PC-9 (cell line): ENCODE measurements at regions not wholly inside any gene's neighbourhood (a gene's known extent, or its start where the extent isn't known, plus 50 kb on each side); places are given as distances from the start of the nearest gene placed in this dataset.

Experiments used
- BruUV-seq: library from RNA; stranded (reverse); fragments of 400-500 nt; replicated peaks from 2 replicates; lab custom pipeline; 2021; lab: Mats Ljungman, UMichigan
- CTCF ChIA-PET: fragments of 300-600 bp; sonication (Branson Sonifier 250); formaldehyde crosslinking; loops from one replicate; lab custom pipeline; 2022; ENCODE audit warnings: antibody characterized with exemption; lab: Charles Lee
- POLR2A ChIA-PET: fragments of 300-600 bp; sonication (Branson Sonifier 250); formaldehyde crosslinking; loops from one replicate; lab custom pipeline; 2022; ENCODE audit warnings: antibody characterized with exemption; ENCODE audit not compliant: unreplicated experiment; lab: Charles Lee
- DNase-seq, 2 experiments: peaks; one replicate each; pipeline versions ENCODE4 v3.0.0 to v3.0.0-alpha.2; 2015 to 2022; ENCODE audit warnings: mixed read lengths in 1 of 2
- H2AFZ ChIP-seq: fragments of 200-600 bp; sonication (generic); 2 replicates; pipeline ENCODE4 v1.8.1; 2017; ENCODE audit warnings: antibody characterized with exemption
- H3F3A ChIP-seq: fragments of 200-600 bp; sonication (generic); 2 replicates; pipeline ENCODE4 v1.8.1; 2017; ENCODE audit warnings: antibody characterized with exemption, mild to moderate bottlenecking, low read depth; ENCODE audit not compliant: insufficient read depth
- H3K27ac ChIP-seq: fragments of 200-600 bp; sonication (generic); 2 replicates; pipeline ENCODE4 v1.6.1; 2016; ENCODE audit warnings: mixed run types
- H3K27me3 ChIP-seq: fragments of 200-600 bp; sonication (generic); 2 replicates; pipeline ENCODE4 v1.6.1; 2016; ENCODE audit warnings: low read depth, mixed run types; ENCODE audit not compliant: insufficient read depth
- H3K36me3 ChIP-seq: fragments of 200-600 bp; sonication (generic); 2 replicates; pipeline ENCODE4 v1.6.1; 2016; ENCODE audit warnings: low read depth, mixed run types
- H3K4me1 ChIP-seq: fragments of 200-600 bp; sonication (generic); replicated peaks from 2 replicates; pipeline ENCODE4 v1.6.1; 2016; ENCODE audit warnings: mixed run types; ENCODE audit not compliant: insufficient read depth
- H3K4me2 ChIP-seq: fragments of 200-600 bp; sonication (generic); 2 replicates; pipeline ENCODE4 v1.6.1; 2017; ENCODE audit warnings: mixed run types
- H3K4me3 ChIP-seq: fragments of 200-600 bp; sonication (generic); 2 replicates; pipeline ENCODE4 v1.6.1; 2016; ENCODE audit warnings: mixed run types
- H3K79me2 ChIP-seq: fragments of 200-600 bp; sonication (generic); 2 replicates; pipeline ENCODE4 v1.6.1; 2017; ENCODE audit warnings: low read depth, mixed run types
- H3K9me2 ChIP-seq: fragments of 200-600 bp; sonication (generic); 2 replicates; pipeline ENCODE4 v1.8.1; 2017; ENCODE audit warnings: mild to moderate bottlenecking; ENCODE audit not compliant: insufficient read depth
- H3K9me3 ChIP-seq: fragments of 200-600 bp; sonication (generic); 2 replicates; pipeline ENCODE4 v1.8.1; 2016; ENCODE audit warnings: low read depth; ENCODE audit not compliant: insufficient read depth
- H4K20me1 ChIP-seq: fragments of 200-600 bp; sonication (generic); 2 replicates; pipeline ENCODE4 v1.8.1; 2017; ENCODE audit not compliant: insufficient read depth
- EZH2 ChIP-seq: fragments of 200-600 bp; sonication (generic); IDR thresholded peaks from 2 replicates; pipeline ENCODE4 v1.8.0; 2017; ENCODE audit warnings: antibody characterized with exemption, low read depth
- intact Hi-C: fragments of 100-400 bp; cut with micrococcal nuclease; formaldehyde crosslinking; loops from one replicate; pipeline ENCODE4 v1.10.0; 2022; ENCODE audit not compliant: unreplicated experiment
- TF ChIP-seq, protein P1 (sequence below): fragments of 200-600 bp; sonication (generic); conservative IDR thresholded peaks from 2 replicates; pipeline ENCODE4 v1.6.1; 2017; ENCODE audit warnings: mixed run types, antibody characterized with exemption, mild to moderate bottlenecking, moderate library complexity

DNA sequence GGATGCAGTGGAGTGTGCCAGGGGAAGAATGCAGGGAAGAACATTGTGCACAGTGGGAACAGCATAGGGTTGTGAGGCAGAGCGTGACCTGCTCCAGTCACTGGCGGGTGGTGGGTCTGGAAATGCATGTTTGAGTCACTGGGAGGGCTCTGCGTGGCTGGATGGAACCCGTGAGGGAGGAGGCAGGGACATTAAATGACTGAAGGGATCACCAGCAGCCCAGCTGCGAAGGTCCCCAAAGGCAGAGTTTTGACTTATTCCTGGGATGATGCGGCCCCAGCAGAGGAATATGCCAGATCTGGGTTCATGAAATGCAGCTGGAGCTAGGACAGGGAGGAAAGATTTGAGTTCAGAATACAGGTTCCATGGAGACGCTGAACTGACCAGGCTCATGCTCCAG is 104.0 kb upstream of the FGF3 start:
- no TSS peak for BruUV-seq
- Histone ChIP-seq H3K27ac (no peak overlapping the region), H4K20me1 (no peaks in the 10 kb centered on the region), H3K4me2 (no peak overlapping the region), H3K27me3 (no peaks in the 10 kb centered on the region), H3K4me3 (no peak overlapping the region), H2AFZ (no peak overlapping the region), H3K9me3 (no peaks in the 10 kb centered on the region), H3K4me1 (peaks cover 16% of the 10 kb centered on the region), H3F3A (no peaks in the 10 kb centered on the region), H3K9me2 (no peaks in the 10 kb centered on the region), H3K79me2 (peaks cover 4% of the 10 kb centered on the region; the same call in 1 of the 2 replicates), H3K36me3 (no peaks in the 10 kb centered on the region)
- intact Hi-C loops: no loop called here
- no peak for TF ChIP-seq EZH2
- TF ChIP-seq, protein P1, sequence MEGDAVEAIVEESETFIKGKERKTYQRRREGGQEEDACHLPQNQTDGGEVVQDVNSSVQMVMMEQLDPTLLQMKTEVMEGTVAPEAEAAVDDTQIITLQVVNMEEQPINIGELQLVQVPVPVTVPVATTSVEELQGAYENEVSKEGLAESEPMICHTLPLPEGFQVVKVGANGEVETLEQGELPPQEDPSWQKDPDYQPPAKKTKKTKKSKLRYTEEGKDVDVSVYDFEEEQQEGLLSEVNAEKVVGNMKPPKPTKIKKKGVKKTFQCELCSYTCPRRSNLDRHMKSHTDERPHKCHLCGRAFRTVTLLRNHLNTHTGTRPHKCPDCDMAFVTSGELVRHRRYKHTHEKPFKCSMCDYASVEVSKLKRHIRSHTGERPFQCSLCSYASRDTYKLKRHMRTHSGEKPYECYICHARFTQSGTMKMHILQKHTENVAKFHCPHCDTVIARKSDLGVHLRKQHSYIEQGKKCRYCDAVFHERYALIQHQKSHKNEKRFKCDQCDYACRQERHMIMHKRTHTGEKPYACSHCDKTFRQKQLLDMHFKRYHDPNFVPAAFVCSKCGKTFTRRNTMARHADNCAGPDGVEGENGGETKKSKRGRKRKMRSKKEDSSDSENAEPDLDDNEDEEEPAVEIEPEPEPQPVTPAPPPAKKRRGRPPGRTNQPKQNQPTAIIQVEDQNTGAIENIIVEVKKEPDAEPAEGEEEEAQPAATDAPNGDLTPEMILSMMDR: no peak
- DNase-seq: no peak
- CTCF ChIA-PET: no interaction called here
- POLR2A ChIA-PET: no interaction called here

DNA sequence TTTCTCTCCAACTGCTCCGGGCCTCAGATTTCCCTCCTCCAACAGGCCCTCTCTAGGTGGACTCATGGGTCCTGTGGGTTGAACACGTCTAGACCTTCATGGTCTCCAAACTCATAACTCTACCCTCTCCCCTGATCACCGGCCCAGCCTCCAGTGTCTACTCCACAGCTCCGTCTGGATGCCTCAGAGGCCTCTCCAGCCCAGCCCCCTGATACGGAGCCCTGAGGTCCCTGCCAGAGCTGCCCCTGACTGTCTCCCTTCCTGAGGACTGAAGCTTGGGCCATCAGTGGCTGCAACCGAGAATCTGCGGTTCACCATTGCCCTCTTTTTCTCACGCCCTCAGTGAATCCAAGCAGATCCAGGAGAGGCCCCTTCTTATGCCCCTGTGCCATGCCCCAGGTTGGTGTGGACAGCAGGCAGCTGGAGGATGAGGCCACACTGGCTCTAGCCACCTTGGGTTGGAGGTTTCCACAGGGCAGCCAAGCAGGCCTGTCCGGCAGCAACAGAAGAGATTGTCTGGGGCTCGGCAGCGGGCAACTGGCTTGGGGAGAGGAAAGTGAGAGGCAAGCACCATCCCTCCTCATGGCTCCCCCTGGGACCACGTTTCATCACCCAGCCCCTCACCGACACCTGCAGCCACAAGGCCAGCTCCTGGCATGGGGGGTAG is 104.6 kb upstream of the FGF3 start:
- no peaks in the 10 kb centered on the region for H3K9me3 ChIP-seq
- no peaks in the 10 kb centered on the region for H3F3A ChIP-seq
- CTCF ChIA-PET: no interaction called here
- no peaks in the 10 kb centered on the region for H3K36me3 ChIP-seq
- no peaks in the 10 kb centered on the region for H4K20me1 ChIP-seq
- H3K4me1 ChIP-seq: peaks cover 11% of the 10 kb centered on the region
- POLR2A ChIA-PET: no interaction called here
- intact Hi-C loops: no loop called here
- H3K4me2 ChIP-seq: no peak overlapping the region
- TF ChIP-seq EZH2: no peak
- TF ChIP-seq, protein P1: no peak
- DNase-seq: no peak
- no peaks in the 10 kb centered on the region for H3K27me3 ChIP-seq
- BruUV-seq: no TSS peak
- no peak overlapping the region for H3K27ac ChIP-seq
- H3K4me3 ChIP-seq: no peak overlapping the region
- no peak overlapping the region for H2AFZ ChIP-seq
- H3K79me2 ChIP-seq: no peaks in the 10 kb centered on the region
- no peaks in the 10 kb centered on the region for H3K9me2 ChIP-seq

DNA sequence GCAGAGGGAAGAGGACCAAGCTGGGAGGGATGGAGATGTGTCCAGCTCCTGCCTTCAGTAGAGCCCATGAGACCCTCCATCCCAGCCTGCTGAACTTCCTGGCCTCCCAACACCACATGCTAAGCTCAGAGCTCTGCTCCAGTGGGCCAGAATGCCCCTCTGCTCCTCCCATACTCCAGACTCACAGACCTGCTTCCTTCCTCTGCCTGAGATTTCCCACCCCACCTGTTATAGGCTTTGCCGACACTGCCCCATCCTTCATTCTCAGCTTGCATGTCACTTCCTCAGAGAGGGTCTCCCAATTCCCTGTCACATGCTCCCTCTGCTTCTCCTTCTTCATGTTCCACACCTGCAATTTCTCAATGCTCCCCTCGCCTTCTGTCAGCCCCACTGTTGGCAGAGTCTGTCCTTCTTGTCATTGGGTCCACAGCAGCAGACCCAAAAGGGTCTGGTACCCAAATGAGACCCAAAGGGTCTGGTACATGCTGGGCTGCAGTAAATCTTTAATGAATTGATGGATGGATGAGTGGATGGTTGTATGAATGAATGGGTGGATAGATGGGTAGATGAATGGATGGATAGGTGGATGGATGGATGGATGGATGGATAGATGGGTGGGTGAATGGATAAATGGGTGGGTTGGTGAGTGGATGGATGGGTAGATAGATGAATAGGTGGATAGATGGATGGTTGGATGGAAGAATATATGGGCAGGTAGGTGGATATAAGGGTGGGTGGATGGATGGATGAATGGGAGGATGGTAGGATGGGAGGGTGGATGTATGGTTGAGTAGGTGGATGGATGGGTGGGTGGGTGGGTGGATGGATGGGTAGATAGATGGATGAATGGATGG is 105.3 kb upstream of the FGF3 start:
- TF ChIP-seq, protein P1: no peak
- no peak for TF ChIP-seq EZH2
- Histone ChIP-seq H3K4me3 (no peak overlapping the region), H3K9me2 (no peaks in the 10 kb centered on the region), H3K36me3 (no peaks in the 10 kb centered on the region), H3K27me3 (no peaks in the 10 kb centered on the region), H3K4me2 (no peak overlapping the region), H3K9me3 (no peaks in the 10 kb centered on the region), H3K79me2 (no peaks in the 10 kb centered on the region), H3K27ac (no peak overlapping the region), H2AFZ (no peak overlapping the region), H3K4me1 (peaks cover 3% of the 10 kb centered on the region), H3F3A (no peaks in the 10 kb centered on the region), H4K20me1 (no peaks in the 10 kb centered on the region)
- DNase-seq: no peak
- CTCF ChIA-PET: no interaction called here
- POLR2A ChIA-PET: no interaction called here
- intact Hi-C loops: no loop called here
- no TSS peak for BruUV-seq
